Neutrophil (primary cell): ENCODE measurements at regions not wholly inside any gene's neighbourhood (a gene's known extent, or its start where the extent isn't known, plus 50 kb on each side); places are given as distances from the start of the nearest gene placed in this dataset.

Source experiments
- H3K27ac ChIP-seq: fragments of 200-600 bp; sonication (generic); 2 replicates; pipeline ENCODE4 v1.5.1; 2016; ENCODE audit warnings: mild to moderate bottlenecking, moderate library complexity
- H3K27me3 ChIP-seq: fragments of 200-600 bp; sonication (generic); 2 replicates; pipeline ENCODE4 v1.6.0; 2016; ENCODE audit warnings: mild to moderate bottlenecking
- H3K36me3 ChIP-seq: fragments of 200-600 bp; sonication (generic); 2 replicates; pipeline ENCODE4 v1.5.1; 2017
- H3K4me1 ChIP-seq, 2 experiments: fragments of 200-600 bp in 1 of 2; sonication (generic) in 1 of 2; 1 replicate in 1 of 2; 2 replicates in 1 of 2; pipeline versions ENCODE4 v1.5.1 to v1.6.1; 2013 to 2016; ENCODE audit warnings: low read depth in 1 of 2, low read length in 1 of 2, mild to moderate bottlenecking in 1 of 2, moderate library complexity in 1 of 2; ENCODE audit not compliant: control insufficient read depth in 1 of 2, insufficient read depth in 1 of 2
- H3K4me3 ChIP-seq, 2 experiments: fragments of 200-600 bp in 1 of 2; sonication (generic) in 1 of 2; 1 replicate in 1 of 2; 2 replicates in 1 of 2; pipeline ENCODE4 v1.5.1; 2013 to 2016; ENCODE audit warnings: low read depth in 1 of 2, low read length in 1 of 2, mild to moderate bottlenecking in 1 of 2, moderate library complexity in 1 of 2
- H3K9me3 ChIP-seq: fragments of 200-600 bp; sonication (generic); 2 replicates; pipeline ENCODE4 v1.5.1; 2016
- CTCF ChIP-seq: fragments of 200-600 bp; sonication (generic); IDR thresholded peaks from 2 replicates; pipeline ENCODE4 v1.5.1; 2016; ENCODE audit warnings: antibody characterized with exemption

- Histone ChIP-seq H3K36me3 (no peaks in the 10 kb centered on the region), H3K27ac (no peak overlapping the region), H3K9me3 (no peaks in the 10 kb centered on the region), H3K27me3 (no peaks in the 10 kb centered on the region), H3K4me3 (no peak overlapping the region), H3K4me1 (peaks cover 29 to 30% of the 10 kb centered on the region in 2 experiments)
- no peak for TF ChIP-seq CTCF
Observed at GRCh38 chr6:113489952-113490746, 367.0 kb upstream of the MARCKS start.

GRCh38 chr6:113491376-113491775 is 365.8 kb upstream of the MARCKS start:
- Histone ChIP-seq H3K36me3 (no peaks in the 10 kb centered on the region), H3K27me3 (no peaks in the 10 kb centered on the region), H3K9me3 (no peaks in the 10 kb centered on the region), H3K4me3 (no peak overlapping the region), H3K27ac (no peak overlapping the region), H3K4me1 (peaks cover 17 to 18% of the 10 kb centered on the region in 2 experiments)
- TF ChIP-seq CTCF: no peak

- H3K9me3 ChIP-seq: no peaks in the 10 kb centered on the region
- H3K36me3 ChIP-seq: no peaks in the 10 kb centered on the region
- TF ChIP-seq CTCF: no peak
- H3K4me1 ChIP-seq: no peaks in the 10 kb centered on the region
- no peak overlapping the region for H3K4me3 ChIP-seq
- no peak overlapping the region for H3K27ac ChIP-seq
- H3K27me3 ChIP-seq: no peaks in the 10 kb centered on the region
Observed at GRCh38 chr6:113493991-113494390, 363.2 kb upstream of the MARCKS start.

GRCh38 chr6:113495521-113495920 is 361.6 kb upstream of the MARCKS start:
- no peaks in the 10 kb centered on the region for H3K27me3 ChIP-seq
- no peak overlapping the region for H3K4me3 ChIP-seq
- no peaks in the 10 kb centered on the region for H3K9me3 ChIP-seq
- no peak for TF ChIP-seq CTCF
- H3K27ac ChIP-seq: no peak overlapping the region
- no peaks in the 10 kb centered on the region for H3K4me1 ChIP-seq
- no peaks in the 10 kb centered on the region for H3K36me3 ChIP-seq

GRCh38 chr6:113496166-113496565 is 361.0 kb upstream of the MARCKS start:
- Histone ChIP-seq H3K4me1 (no peaks in the 10 kb centered on the region), H3K9me3 (no peaks in the 10 kb centered on the region), H3K27ac (no peak overlapping the region), H3K4me3 (no peak overlapping the region), H3K36me3 (no peaks in the 10 kb centered on the region), H3K27me3 (no peaks in the 10 kb centered on the region)
- TF ChIP-seq CTCF: no peak
